Natural killer cell (primary cell): ENCODE measurements at regions not wholly inside any gene's neighbourhood (a gene's known extent, or its start where the extent isn't known, plus 50 kb on each side); places are given as distances from the start of the nearest gene placed in this dataset.

Source experiments
- ATAC-seq, 3 donors: fragments of 150-1000 bp in 2 of 3; fragments of 200-7000 bp in 1 of 3; cut with Tn5 transposase; 1 replicate in 1 of 3; 2 replicates in 2 of 3; pipeline ENCODE4 v1.10.0; 2021; ENCODE audit warnings: mild to moderate bottlenecking in 2 of 3, moderate library complexity in 2 of 3
- DNase-seq, 2 donors: peaks; one replicate each; pipeline versions ENCODE4 v3.0.0 to v3.0.0-alpha.2; 2013 to 2021; ENCODE audit warnings: mixed read lengths in 1 of 2
- H3K27ac ChIP-seq: one replicate; pipeline ENCODE4 v1.5.1; 2013; ENCODE audit warnings: mild to moderate bottlenecking, low read length
- H3K27me3 ChIP-seq: one replicate; pipeline ENCODE4 v1.6.1; 2013; ENCODE audit warnings: low read length; ENCODE audit not compliant: control insufficient read depth, insufficient read depth
- H3K36me3 ChIP-seq: one replicate; pipeline ENCODE4 v1.6.1; 2013; ENCODE audit warnings: low read length; ENCODE audit not compliant: control insufficient read depth, insufficient read depth
- H3K4me1 ChIP-seq: one replicate; pipeline ENCODE4 v1.6.1; 2013; ENCODE audit warnings: low read length; ENCODE audit not compliant: control insufficient read depth, insufficient read depth
- H3K4me3 ChIP-seq: one replicate; pipeline ENCODE4 v1.5.1; 2013; ENCODE audit warnings: low read length
- H3K9me3 ChIP-seq: one replicate; pipeline ENCODE4 v1.6.1; 2013; ENCODE audit warnings: low read length; ENCODE audit not compliant: control insufficient read depth, insufficient read depth
- H3K27ac Mint-ChIP-seq, 2 donors: one replicate each; pipeline ENCODE4 v1.8.0; 2022; ENCODE audit warnings: mild to moderate bottlenecking in 2 of 2, mixed read lengths in 2 of 2, moderate library complexity in 1 of 2
- H3K27me3 Mint-ChIP-seq, 2 donors: one replicate each; pipeline ENCODE4 v1.8.0; 2022; ENCODE audit warnings: low read depth in 2 of 2, mixed read lengths in 2 of 2
- H3K36me3 Mint-ChIP-seq: one replicate; pipeline ENCODE4 v1.8.0; 2022; ENCODE audit warnings: mixed read lengths
- H3K4me1 Mint-ChIP-seq, 2 donors: one replicate each; pipeline ENCODE4 v1.8.0; 2022; ENCODE audit warnings: mixed read lengths in 2 of 2
- H3K4me3 Mint-ChIP-seq: one replicate; pipeline ENCODE4 v1.8.0; 2022; ENCODE audit warnings: mild to moderate bottlenecking, moderate library complexity, mixed read lengths
- H3K9me3 Mint-ChIP-seq, 2 donors: one replicate each; pipeline ENCODE4 v1.8.0; 2022; ENCODE audit warnings: mixed read lengths in 2 of 2
- CTCF ChIP-seq: fragments of 200-600 bp; IDR thresholded peaks from one replicate; pipeline ENCODE4 v1.8.0; 2022; ENCODE audit warnings: antibody characterized with exemption
- WGBS: methylation state at CpG from one replicate; pipeline ENCODE4 v1.1.7; 2013; ENCODE audit warnings: missing lambda C conversion rate; ENCODE audit not compliant: insufficient coverage; 5-methylcytosine and 5-hydroxymethylcytosine counted together
- intact Hi-C: fragments of 100-400 bp; cut with micrococcal nuclease; formaldehyde crosslinking; loops from one replicate; pipeline ENCODE4 v1.14.2; 2022

- no peak overlapping the region for H3K27ac ChIP-seq
- H3K27ac Mint-ChIP-seq, result no peak overlapping the region
- no peak for TF ChIP-seq CTCF
- H3K4me1 ChIP-seq, result no peaks in the 10 kb centered on the region
- DNase-seq (no peak), ATAC-seq (no peak)
- no peaks in the 10 kb centered on the region for H3K9me3 ChIP-seq
- WGBS, result 15% methylated on average over 20 of the region's 20 CpGs
- H3K9me3 Mint-ChIP-seq, result no peaks in the 10 kb centered on the region
- H3K27me3 Mint-ChIP-seq, result peaks cover 41 to 57% of the 10 kb centered on the region in 2 donors
- H3K4me3 Mint-ChIP-seq, result no peak overlapping the region
- H3K27me3 ChIP-seq, result peaks cover 9% of the 10 kb centered on the region
- H3K36me3 Mint-ChIP-seq, result no peaks in the 10 kb centered on the region
- H3K36me3 ChIP-seq, result no peaks in the 10 kb centered on the region
- H3K4me3 ChIP-seq, result no peak overlapping the region
- no peaks in the 10 kb centered on the region for H3K4me1 Mint-ChIP-seq
- intact Hi-C loops, result no loop called here
Measured at GRCh38 chr6:40755046-40755681, 168.0 kb upstream of the LRFN2 start.

GRCh38 chr6:40754461-40755045 lies 167.4 kb upstream of the LRFN2 start:
- DNase-seq, result no peak
- TF ChIP-seq CTCF, result no peak
- Mint-ChIP-seq H3K27me3 (peaks cover 43 to 52% of the 10 kb centered on the region in 2 donors), H3K36me3 (no peaks in the 10 kb centered on the region), H3K27ac (no peak overlapping the region), H3K9me3 (no peaks in the 10 kb centered on the region), H3K4me1 (no peaks in the 10 kb centered on the region), H3K4me3 (no peak overlapping the region)
- no peaks in the 10 kb centered on the region for H3K9me3 ChIP-seq
- H3K27me3 ChIP-seq, result peaks cover 9% of the 10 kb centered on the region
- intact Hi-C loops, result no loop called here
- H3K36me3 ChIP-seq, result no peaks in the 10 kb centered on the region
- H3K4me1 ChIP-seq, result no peaks in the 10 kb centered on the region
- WGBS, result 16% methylated on average over 30 of the region's 30 CpGs
- H3K4me3 ChIP-seq, result no peak overlapping the region
- ATAC-seq, result no peak
- H3K27ac ChIP-seq, result no peak overlapping the region

- ATAC-seq (no peak), DNase-seq (no peak)
- TF ChIP-seq CTCF, result no peak
- H3K9me3 Mint-ChIP-seq, result no peaks in the 10 kb centered on the region
- Histone ChIP-seq H3K27ac (no peak overlapping the region), H3K4me3 (no peak overlapping the region), H3K27me3 (peaks cover 9% of the 10 kb centered on the region), H3K36me3 (no peaks in the 10 kb centered on the region), H3K9me3 (no peaks in the 10 kb centered on the region), H3K4me1 (no peaks in the 10 kb centered on the region)
- WGBS, result 51% methylated on average over 2 of the region's 3 CpGs
- intact Hi-C loops, result no loop called here
- no peak overlapping the region for H3K27ac Mint-ChIP-seq
- peaks cover 46 to 49% of the 10 kb centered on the region in 2 donors for H3K27me3 Mint-ChIP-seq
- H3K36me3 Mint-ChIP-seq, result no peaks in the 10 kb centered on the region
- no peaks in the 10 kb centered on the region for H3K4me1 Mint-ChIP-seq
- no peak overlapping the region for H3K4me3 Mint-ChIP-seq
Measured at GRCh38 chr6:40753675-40754448, 166.7 kb upstream of the LRFN2 start.
